Ishikawa (cell line): ENCODE measurements at regions not wholly inside any gene's neighbourhood (a gene's known extent, or its start where the extent isn't known, plus 50 kb on each side); places are given as distances from the start of the nearest gene placed in this dataset.

Experiments
- CEBPB ChIP-seq: IDR thresholded peaks from 2 replicates; pipeline ENCODE4 v1.6.1; 2012
- CREB1 ChIP-seq: IDR thresholded peaks from 2 replicates; pipeline ENCODE4 v1.6.1; 2012; ENCODE audit warnings: low read depth
- EGR1 ChIP-seq: IDR thresholded peaks from 2 replicates; pipeline ENCODE4 v1.6.1; 2012
- EP300 ChIP-seq: IDR thresholded peaks from 2 replicates; pipeline ENCODE4 v1.6.1; 2012; ENCODE audit warnings: borderline replicate concordance
- FOXM1 ChIP-seq: IDR thresholded peaks from 2 replicates; pipeline ENCODE4 v1.6.1; 2012; ENCODE audit warnings: low read depth, borderline replicate concordance
- MAX ChIP-seq: IDR thresholded peaks from 2 replicates; pipeline ENCODE4 v1.6.1; 2012
- NFIC ChIP-seq: IDR thresholded peaks from 2 replicates; pipeline ENCODE4 v1.6.1; 2012
- RAD21 ChIP-seq: IDR thresholded peaks from 2 replicates; pipeline ENCODE4 v1.6.1; 2012; ENCODE audit warnings: low read depth
- REST ChIP-seq: IDR thresholded peaks from 2 replicates; pipeline ENCODE4 v1.6.1; 2012; ENCODE audit warnings: low read depth, mild to moderate bottlenecking
- TAF1 ChIP-seq: IDR thresholded peaks from 2 replicates; pipeline ENCODE4 v1.6.1; 2012; ENCODE audit warnings: low read depth, mild to moderate bottlenecking
- TCF12 ChIP-seq: IDR thresholded peaks from 2 replicates; pipeline ENCODE4 v1.6.1; 2012; ENCODE audit warnings: low read depth
- TEAD4 ChIP-seq: IDR thresholded peaks from 2 replicates; pipeline ENCODE4 v1.6.1; 2012
- USF1 ChIP-seq: IDR thresholded peaks from 2 replicates; pipeline ENCODE4 v1.6.1; 2012
- YY1 ChIP-seq: IDR thresholded peaks from 2 replicates; pipeline ENCODE4 v1.6.1; 2012; ENCODE audit warnings: low read depth
- ZBTB7A ChIP-seq: IDR thresholded peaks from 2 replicates; pipeline ENCODE4 v1.6.1; 2012; ENCODE audit warnings: low read depth

GRCh38 chr4:8737601-8738279, 133.9 kb downstream of the HMX1 start:
- no peak for TF ChIP-seq NFIC
- TF ChIP-seq TEAD4, result no peak
- TF ChIP-seq TCF12, result no peak
- TF ChIP-seq USF1, result no peak
- TF ChIP-seq CREB1, result no peak

GRCh38 chr4:8737075-8737474, 134.6 kb downstream of the HMX1 start:
- TF ChIP-seq NFIC (no peak), RAD21 (no peak), CEBPB (no peak), USF1 (no peak), CREB1 (no peak)

GRCh38 chr4:8736090-8736825, 135.4 kb downstream of the HMX1 start:
- TF ChIP-seq YY1 (no peak), TEAD4 (no peak), REST (no peak), USF1 (no peak), NFIC (no peak), EGR1 (no peak), FOXM1 (no peak), RAD21 (no peak), TAF1 (no peak), MAX (no peak)

GRCh38 chr4:8735236-8736089, 136.2 kb downstream of the HMX1 start:
- TF ChIP-seq FOXM1, result no peak

GRCh38 chr4:8732681-8733243, 138.9 kb downstream of the HMX1 start:
- TF ChIP-seq MAX (no peak), CEBPB (no peak), TAF1 (no peak), CREB1 (no peak), REST (no peak), TCF12 (no peak), ZBTB7A (no peak), FOXM1 (no peak), RAD21 (no peak), TEAD4 (no peak), YY1 (no peak), EP300 (no peak)
